ENCODE measurements at regions not wholly inside any gene's neighbourhood (a gene's known extent, or its start where the extent isn't known, plus 50 kb on each side); places are given as distances from the start of the nearest gene placed in this dataset.
"Not testable (repeated sequence)": the region's sequence is repeated elsewhere in the genome, so short reads cannot be mapped to it uniquely, and the experiment has no call there.

DNA sequence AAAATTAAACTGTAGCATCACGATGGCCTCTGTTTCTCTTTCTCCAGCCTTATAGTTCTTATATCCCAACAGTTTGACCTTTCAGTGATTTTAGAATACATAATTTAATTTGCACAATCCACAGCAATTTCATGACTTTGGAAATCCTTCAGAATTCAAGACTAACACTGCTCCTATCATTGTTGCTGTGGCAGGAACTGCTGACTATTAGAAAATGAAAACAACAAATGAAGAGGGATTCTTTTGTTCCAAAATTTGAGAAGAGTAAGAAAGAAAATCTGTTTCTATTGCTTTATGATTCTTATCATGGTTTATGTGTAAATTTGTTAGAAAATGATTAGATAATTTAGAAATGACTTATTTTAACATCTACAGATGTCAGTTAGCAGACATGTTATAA lies 604.0 kb upstream of the ADGRB3 start:
- intact Hi-C loops (cut with micrococcal nuclease), result no loop called here
- Histone ChIP-seq H3K9me3 (replicated peaks) (peaks cover 13% of the 10 kb centered on the region), H3K36me3 (no peaks in the 10 kb centered on the region), H3K4me1 (no peaks in the 10 kb centered on the region), H3K27ac (replicated peaks) (no peak overlapping the region), H3K4me3 (no peak overlapping the region), H3K27me3 (ENCODE audit: low read depth) (no peaks in the 10 kb centered on the region)
- no peak for TF ChIP-seq CTCF (IDR thresholded peaks at IDR 0.05; ENCODE audit: borderline replicate concordance)
- no peak for DNase-seq

DNA sequence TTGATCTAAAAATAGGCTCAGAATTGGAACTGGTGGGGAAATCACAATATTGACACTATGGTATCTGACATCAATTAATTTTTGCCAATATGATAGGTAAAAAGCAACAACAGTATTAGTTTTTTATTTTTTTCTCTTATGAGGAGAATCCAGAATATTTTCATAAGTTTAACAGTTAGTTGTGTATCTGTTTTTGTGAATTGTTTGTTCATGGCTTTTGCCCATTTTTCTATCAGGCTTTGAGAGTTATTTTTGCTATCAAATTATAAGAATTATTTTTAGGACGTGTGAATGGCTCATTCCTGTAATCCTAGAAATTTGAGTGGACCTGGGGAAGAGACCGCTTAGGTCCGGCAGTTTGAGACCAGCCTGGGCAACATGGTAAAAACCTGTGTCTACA lies 608.6 kb upstream of the ADGRB3 start:
- no peak for TF ChIP-seq CTCF (IDR thresholded peaks at IDR 0.05; ENCODE audit: borderline replicate concordance)
- intact Hi-C loops (cut with micrococcal nuclease), result no loop called here
- no peak overlapping the region for H3K4me3 ChIP-seq
- DNase-seq, result no peak
- no peaks in the 10 kb centered on the region for H3K4me1 ChIP-seq
- no peak overlapping the region for H3K27ac ChIP-seq (replicated peaks)
- H3K27me3 ChIP-seq (ENCODE audit: low read depth), result no peaks in the 10 kb centered on the region
- H3K36me3 ChIP-seq, result no peaks in the 10 kb centered on the region
- H3K9me3 ChIP-seq (replicated peaks), result peaks cover 25% of the 10 kb centered on the region

DNA sequence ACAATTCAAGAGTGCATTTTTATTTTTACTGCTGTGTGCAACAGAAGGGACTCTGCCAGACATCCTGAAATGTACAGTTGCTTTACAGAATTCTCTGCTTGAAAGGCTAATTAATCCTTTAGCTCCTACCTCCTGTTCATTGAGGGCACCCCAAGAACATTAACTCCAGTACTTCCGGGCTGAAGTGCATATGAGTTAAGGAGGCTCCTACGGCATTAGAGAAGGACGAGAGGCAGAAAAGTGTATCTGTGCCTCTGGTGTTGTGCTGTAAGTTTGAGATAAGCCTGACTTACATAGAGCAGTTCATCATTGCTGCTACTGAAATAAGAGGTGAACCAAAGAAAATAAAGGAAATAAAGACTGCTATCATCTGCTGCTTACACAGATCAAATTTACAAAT lies 609.3 kb upstream of the ADGRB3 start:
- no peaks in the 10 kb centered on the region for H3K36me3 ChIP-seq
- intact Hi-C loops (cut with micrococcal nuclease), result no loop called here
- no peak overlapping the region for H3K27ac ChIP-seq (replicated peaks)
- no peaks in the 10 kb centered on the region for H3K4me1 ChIP-seq
- TF ChIP-seq CTCF (IDR thresholded peaks at IDR 0.05; ENCODE audit: borderline replicate concordance), result no peak
- H3K4me3 ChIP-seq, result no peak overlapping the region
- no peak for DNase-seq
- no peaks in the 10 kb centered on the region for H3K27me3 ChIP-seq (ENCODE audit: low read depth)
- H3K9me3 ChIP-seq (replicated peaks), result peaks cover 30% of the 10 kb centered on the region

GRCh38 chr6:68024570-68025269 lies 610.4 kb upstream of the ADGRB3 start:
- no peaks in the 10 kb centered on the region for H3K36me3 ChIP-seq
- no peaks in the 10 kb centered on the region for H3K4me1 ChIP-seq
- H3K4me3 ChIP-seq, result no peak overlapping the region
- TF ChIP-seq CTCF (IDR thresholded peaks at IDR 0.05; ENCODE audit: borderline replicate concordance), result no peak
- no peaks in the 10 kb centered on the region for H3K27me3 ChIP-seq (ENCODE audit: low read depth)
- peaks cover 32% of the 10 kb centered on the region for H3K9me3 ChIP-seq (replicated peaks)
- H3K27ac ChIP-seq (replicated peaks), result no peak overlapping the region
- intact Hi-C loops (cut with micrococcal nuclease), result no loop called here
- no peak for DNase-seq

GRCh38 chr6:68022968-68023367 lies 612.1 kb upstream of the ADGRB3 start:
- peaks cover 32% of the 10 kb centered on the region for H3K9me3 ChIP-seq (replicated peaks)
- DNase-seq; H3K27ac ChIP-seq (replicated peaks); H3K4me3 ChIP-seq; H3K36me3 ChIP-seq; intact Hi-C loops (cut with micrococcal nuclease); H3K4me1 ChIP-seq; H3K27me3 ChIP-seq (ENCODE audit: low read depth): not testable (repeated sequence)

GRCh38 chr6:68013780-68014515 lies 621.1 kb upstream of the ADGRB3 start:
- H3K9me3 ChIP-seq (replicated peaks), result peaks cover 2% of the 10 kb centered on the region
- H3K36me3 ChIP-seq, result no peaks in the 10 kb centered on the region
- no peak for DNase-seq
- H3K4me1 ChIP-seq, result no peaks in the 10 kb centered on the region
- no peak overlapping the region for H3K4me3 ChIP-seq
- no peak for TF ChIP-seq CTCF (IDR thresholded peaks at IDR 0.05; ENCODE audit: borderline replicate concordance)
- intact Hi-C loops (cut with micrococcal nuclease), result no loop called here
- H3K27ac ChIP-seq (replicated peaks), result no peak overlapping the region
- no peaks in the 10 kb centered on the region for H3K27me3 ChIP-seq (ENCODE audit: low read depth)

All from left ventricle myocardium inferior (tissue), 1 donor.